Activated T-helper 1 cell treated with anti-CD3 and anti-CD28 coated beads, Interleukin-12 subunit alpha, Interleukin-12 subunit beta, Interleukin-2, Interleukin-4 antibody, amounts not matched to agents 30 ng/mL and 10 ng/mL and 1 ng/mL, durations not matched to agents 14 hours and 24 hours and 36 hours (primary cell): ENCODE measurements at regions not wholly inside any gene's neighbourhood (a gene's known extent, or its start where the extent isn't known, plus 50 kb on each side); places are given as distances from the start of the nearest gene placed in this dataset.

Experiments used
- DNase-seq: peaks from one replicate; pipeline ENCODE4 v3.0.0; 2021; ENCODE audit warnings: low spot score
- H3K27ac Mint-ChIP-seq: one replicate; pipeline ENCODE4 v1.8.0; 2021; ENCODE audit warnings: mild to moderate bottlenecking, mixed read lengths
- H3K27me3 Mint-ChIP-seq: one replicate; pipeline ENCODE4 v1.8.0; 2022; ENCODE audit warnings: mild to moderate bottlenecking, moderate library complexity, mixed read lengths; ENCODE audit not compliant: insufficient read depth
- H3K36me3 Mint-ChIP-seq: one replicate; pipeline ENCODE4 v1.8.0; 2021; ENCODE audit warnings: low read depth, mixed read lengths
- H3K4me1 Mint-ChIP-seq: one replicate; pipeline ENCODE4 v1.8.0; 2021; ENCODE audit warnings: low read depth, mixed read lengths
- H3K4me3 Mint-ChIP-seq: one replicate; pipeline ENCODE4 v1.8.0; 2021; ENCODE audit warnings: mild to moderate bottlenecking, moderate library complexity, mixed read lengths
- H3K9me3 Mint-ChIP-seq: one replicate; pipeline ENCODE4 v1.8.0; 2021; ENCODE audit warnings: mixed read lengths
- intact Hi-C: fragments of 100-400 bp; cut with micrococcal nuclease; formaldehyde crosslinking; loops from one replicate; pipeline ENCODE4 v1.15.1; 2024

DNA sequence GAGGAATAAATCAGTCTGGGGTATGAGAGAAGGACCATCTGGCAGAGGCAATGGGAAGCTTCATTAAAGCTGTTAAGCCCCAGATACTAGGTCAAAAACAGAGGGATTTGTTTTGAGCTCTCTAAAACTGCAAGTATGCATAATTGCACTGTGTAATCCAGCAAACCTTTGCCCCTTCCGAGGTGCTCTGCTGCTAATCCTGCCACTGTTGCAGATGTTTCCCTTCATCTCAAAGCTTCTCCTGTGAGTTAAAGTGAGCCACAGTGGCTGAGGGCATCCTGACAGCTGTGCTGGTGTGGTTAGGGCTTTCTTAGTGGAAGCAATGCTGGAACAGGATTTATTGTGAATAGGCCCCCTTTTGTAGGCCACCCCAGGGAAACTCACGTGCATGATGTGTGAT is 160.3 kb upstream of the TRPC7 start:
- H3K27ac Mint-ChIP-seq: no peak overlapping the region
- H3K4me3 Mint-ChIP-seq: no peak overlapping the region
- no peak for DNase-seq
- no peaks in the 10 kb centered on the region for H3K27me3 Mint-ChIP-seq
- H3K36me3 Mint-ChIP-seq: no peaks in the 10 kb centered on the region
- intact Hi-C loops: no loop called here
- H3K4me1 Mint-ChIP-seq: no peaks in the 10 kb centered on the region
- no peaks in the 10 kb centered on the region for H3K9me3 Mint-ChIP-seq

DNA sequence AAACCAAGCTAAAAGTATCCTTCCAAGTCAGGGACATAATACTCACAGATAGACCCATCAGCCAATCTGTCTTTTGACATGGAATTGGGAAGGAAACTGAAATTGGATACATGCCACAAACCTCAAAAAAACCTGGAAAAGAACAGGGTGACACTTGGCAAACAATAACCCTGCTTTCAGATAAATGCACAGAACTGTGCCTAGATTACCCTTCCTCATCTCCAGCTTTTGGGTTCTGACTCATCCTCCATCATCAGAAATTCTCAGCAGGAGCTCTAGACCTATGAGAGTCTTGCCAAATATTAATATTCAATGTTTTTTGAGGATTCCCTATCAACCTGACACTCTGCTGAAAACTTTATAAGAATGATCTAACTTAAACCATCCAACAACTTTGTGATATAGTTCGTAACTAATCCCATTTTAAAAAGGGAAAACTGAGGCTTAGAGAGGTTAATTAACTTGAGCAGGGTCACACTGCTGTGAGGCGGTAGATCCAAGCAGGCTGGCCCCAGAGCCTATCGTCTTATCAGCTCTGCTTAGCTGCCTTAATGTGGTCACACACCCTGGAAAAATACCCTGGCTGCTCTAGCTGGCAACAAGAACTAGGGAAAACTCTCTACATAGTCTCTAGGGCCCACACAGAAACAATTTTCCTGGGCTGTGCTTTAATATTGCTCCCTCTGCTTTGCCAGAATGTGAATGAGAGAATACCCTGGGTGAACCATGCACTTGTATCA is 157.0 kb upstream of the TRPC7 start:
- no peak for DNase-seq
- Mint-ChIP-seq H3K27ac (no peak overlapping the region), H3K27me3 (no peaks in the 10 kb centered on the region), H3K4me1 (no peaks in the 10 kb centered on the region), H3K9me3 (no peaks in the 10 kb centered on the region), H3K36me3 (no peaks in the 10 kb centered on the region), H3K4me3 (no peak overlapping the region)
- intact Hi-C loops: no loop called here

DNA sequence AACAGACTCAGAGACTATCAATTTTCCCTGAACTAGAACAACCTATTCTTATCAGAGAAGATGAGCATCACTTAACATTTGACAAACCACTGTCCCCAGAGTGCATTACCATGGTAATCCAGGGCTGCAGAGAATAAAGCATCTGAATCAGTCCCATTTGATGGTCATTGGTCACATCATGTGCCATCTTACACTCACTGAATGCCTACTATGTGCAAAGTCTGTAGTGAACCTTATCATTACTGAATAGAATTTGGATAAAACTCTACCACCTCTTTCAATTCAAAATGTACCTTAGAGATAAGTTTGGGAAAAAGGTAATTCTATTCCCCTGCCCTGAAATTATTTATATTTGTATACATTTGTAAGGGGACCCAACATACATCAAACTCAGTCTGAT is 156.4 kb upstream of the TRPC7 start:
- H3K4me3 Mint-ChIP-seq: no peak overlapping the region
- peaks cover 4% of the 10 kb centered on the region for H3K27me3 Mint-ChIP-seq

DNA sequence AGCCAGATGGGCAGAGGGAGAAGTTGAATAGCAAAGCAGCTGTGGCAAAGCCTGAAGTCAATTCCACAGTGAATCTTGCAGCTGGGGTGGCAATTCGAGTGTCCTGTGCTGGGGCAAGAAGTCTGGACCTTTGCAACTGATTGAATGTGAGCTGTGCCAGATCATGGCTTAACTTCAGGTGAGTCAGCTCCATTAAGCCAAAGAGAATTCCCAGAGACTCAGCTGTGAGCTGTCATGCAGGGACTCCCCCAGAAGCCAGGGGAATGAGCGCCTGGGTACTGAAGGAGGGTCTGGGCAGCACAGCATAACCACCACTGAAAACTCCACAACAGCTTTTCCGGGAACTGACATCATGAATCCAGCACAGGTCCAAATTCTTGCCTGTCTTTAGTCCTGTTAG is 153.5 kb upstream of the TRPC7 start:
- peaks cover 3% of the 10 kb centered on the region for H3K9me3 Mint-ChIP-seq

More for the DNA sequence above, 156.4 kb upstream of the TRPC7 start:
- H3K9me3 Mint-ChIP-seq: no peaks in the 10 kb centered on the region
- H3K27ac Mint-ChIP-seq: no peak overlapping the region
- intact Hi-C loops: no loop called here
- no peaks in the 10 kb centered on the region for H3K4me1 Mint-ChIP-seq
- H3K36me3 Mint-ChIP-seq: no peaks in the 10 kb centered on the region
- no peak for DNase-seq

DNA sequence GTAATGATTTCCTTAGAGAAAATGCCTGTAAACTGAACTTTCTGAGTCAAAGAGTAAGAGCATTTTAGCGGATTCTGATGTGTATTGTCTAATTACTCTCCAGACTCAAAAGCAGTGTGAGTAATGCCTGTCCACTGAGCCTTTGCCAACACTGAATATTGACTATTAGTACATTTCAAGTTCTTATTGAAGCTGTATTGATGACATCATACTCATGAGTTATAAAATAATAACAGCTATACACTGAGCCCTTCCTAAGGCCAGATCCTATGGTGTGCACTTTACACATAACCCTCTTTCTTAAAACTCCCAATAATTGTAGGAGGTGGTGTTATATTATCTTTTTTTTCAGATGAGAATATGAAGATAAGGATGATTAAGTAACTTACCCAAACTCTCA is 152.8 kb upstream of the TRPC7 start:
- DNase-seq: no peak
- Mint-ChIP-seq H3K9me3 (peaks cover 3% of the 10 kb centered on the region), H3K4me1 (no peaks in the 10 kb centered on the region), H3K4me3 (no peak overlapping the region), H3K36me3 (no peaks in the 10 kb centered on the region), H3K27me3 (peaks cover 5% of the 10 kb centered on the region), H3K27ac (no peak overlapping the region)
- intact Hi-C loops: no loop called here

More for the DNA sequence above, 153.5 kb upstream of the TRPC7 start:
- Mint-ChIP-seq H3K27ac (no peak overlapping the region), H3K36me3 (no peaks in the 10 kb centered on the region), H3K4me1 (no peaks in the 10 kb centered on the region), H3K27me3 (peaks cover 5% of the 10 kb centered on the region), H3K4me3 (no peak overlapping the region)
- intact Hi-C loops: no loop called here
- DNase-seq: no peak

DNA sequence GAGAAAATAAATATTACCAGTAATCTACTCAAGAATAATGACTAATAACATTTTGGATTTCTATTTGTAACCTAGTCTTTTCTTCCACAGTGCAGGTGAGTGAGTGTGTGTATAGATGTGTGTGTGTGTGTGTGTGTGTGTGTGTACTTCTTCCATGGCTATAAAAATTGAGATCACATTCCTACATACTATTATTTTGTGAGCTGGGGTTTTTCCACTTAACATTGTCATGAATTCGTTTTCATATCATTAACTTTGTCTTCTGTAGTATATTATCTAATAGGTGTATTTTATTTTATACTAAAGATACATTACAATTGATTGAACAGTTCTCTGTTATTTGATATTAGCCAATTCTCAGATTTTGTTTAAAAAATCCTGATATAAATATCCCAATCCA is 152.4 kb upstream of the TRPC7 start:
- Mint-ChIP-seq H3K4me1 (no peaks in the 10 kb centered on the region), H3K36me3 (no peaks in the 10 kb centered on the region), H3K27me3 (peaks cover 5% of the 10 kb centered on the region), H3K9me3 (peaks cover 3% of the 10 kb centered on the region), H3K27ac (no peak overlapping the region), H3K4me3 (no peak overlapping the region)
- no peak for DNase-seq
- intact Hi-C loops: no loop called here

DNA sequence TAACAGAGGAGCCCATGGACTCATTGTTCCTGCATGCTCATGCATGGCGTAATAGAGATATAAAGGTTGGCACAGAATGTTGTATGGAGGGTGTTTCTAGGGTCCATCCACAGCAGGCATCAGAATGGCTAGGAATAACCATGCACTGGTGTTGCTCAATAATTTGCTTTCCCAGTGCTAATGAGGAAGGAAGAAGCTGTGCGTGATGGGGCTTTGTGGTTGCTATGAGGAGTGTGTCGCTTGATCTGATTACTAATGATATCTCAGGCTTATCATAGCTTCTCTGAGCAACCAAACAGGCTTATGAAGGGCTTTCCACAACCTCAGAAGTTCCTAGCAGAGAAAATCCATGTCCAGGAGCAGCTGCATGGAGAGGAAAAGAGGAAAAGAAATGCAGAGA is 151.3 kb upstream of the TRPC7 start:
- H3K9me3 Mint-ChIP-seq: peaks cover 3% of the 10 kb centered on the region
- H3K27ac Mint-ChIP-seq: no peak overlapping the region
- no peaks in the 10 kb centered on the region for H3K36me3 Mint-ChIP-seq
- intact Hi-C loops: no loop called here
- no peak for DNase-seq
- peaks cover 5% of the 10 kb centered on the region for H3K27me3 Mint-ChIP-seq
- no peak overlapping the region for H3K4me3 Mint-ChIP-seq
- no peaks in the 10 kb centered on the region for H3K4me1 Mint-ChIP-seq

DNA sequence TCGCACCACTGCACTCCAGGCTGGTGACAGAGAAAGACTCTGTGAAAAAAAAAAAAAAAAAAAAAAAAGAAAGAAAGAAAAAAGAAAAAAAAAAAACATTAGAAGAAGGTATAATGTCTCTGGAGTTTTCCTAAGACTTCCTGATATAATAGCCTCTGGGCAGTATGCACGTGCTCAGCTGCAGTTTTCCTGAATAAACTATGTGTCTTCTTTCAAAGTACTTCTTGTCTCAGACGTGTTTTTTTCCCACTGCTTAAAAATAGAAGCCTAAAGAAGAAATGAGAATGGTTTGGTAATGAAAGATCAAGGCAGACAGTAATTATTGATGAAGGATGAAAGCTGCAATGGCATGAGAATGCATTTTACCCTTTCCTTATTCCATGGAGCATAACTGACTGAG is 148.1 kb upstream of the TRPC7 start:
- no peak overlapping the region for H3K27ac Mint-ChIP-seq
- no peak for DNase-seq
- H3K4me1 Mint-ChIP-seq: no peaks in the 10 kb centered on the region
- intact Hi-C loops: no loop called here
- H3K36me3 Mint-ChIP-seq: no peaks in the 10 kb centered on the region
- peaks cover 5% of the 10 kb centered on the region for H3K27me3 Mint-ChIP-seq
- H3K9me3 Mint-ChIP-seq: peaks cover 3% of the 10 kb centered on the region
- H3K4me3 Mint-ChIP-seq: no peak overlapping the region

DNA sequence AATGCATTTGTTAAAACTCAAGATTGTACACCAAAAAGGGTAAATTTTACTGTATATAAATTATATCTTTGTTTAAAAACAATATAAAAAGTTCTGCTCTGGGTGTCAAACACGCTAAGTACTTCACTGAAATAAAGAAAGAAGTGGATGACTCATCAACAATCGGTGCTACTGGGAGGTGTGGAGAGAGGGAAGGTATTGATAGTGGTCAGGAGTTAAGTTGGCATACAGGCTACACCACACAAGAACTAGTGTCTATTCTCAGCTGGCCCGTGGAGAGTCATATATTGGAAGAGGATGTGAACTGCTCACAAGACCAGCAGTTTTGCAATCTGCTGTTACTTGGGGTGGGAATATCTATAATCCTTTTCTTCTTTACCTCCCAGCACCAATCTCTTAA is 145.7 kb upstream of the TRPC7 start:
- intact Hi-C loops: no loop called here
- no peak for DNase-seq
- Mint-ChIP-seq H3K4me1 (no peaks in the 10 kb centered on the region), H3K27ac (no peak overlapping the region), H3K27me3 (no peaks in the 10 kb centered on the region), H3K4me3 (no peak overlapping the region), H3K36me3 (no peaks in the 10 kb centered on the region), H3K9me3 (peaks cover 3% of the 10 kb centered on the region)

DNA sequence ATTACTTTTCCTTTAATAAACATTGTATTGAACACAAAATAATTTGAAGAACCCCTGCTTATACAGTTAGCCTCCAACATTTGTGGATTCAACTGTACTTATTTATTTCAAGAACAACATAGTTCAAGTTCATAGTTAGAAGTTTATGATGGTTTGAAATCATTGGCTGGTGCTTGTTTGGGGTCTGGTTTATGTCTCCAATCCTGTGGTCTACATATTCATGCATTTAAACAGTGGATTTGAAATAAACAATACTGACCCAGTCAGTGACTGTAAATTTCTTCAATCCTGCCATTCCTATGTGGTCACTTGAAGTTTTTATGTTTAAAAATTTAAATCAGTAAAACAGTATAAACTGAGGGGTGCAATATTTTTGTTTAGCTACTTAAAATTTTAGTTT is 145.1 kb upstream of the TRPC7 start:
- no peaks in the 10 kb centered on the region for H3K36me3 Mint-ChIP-seq
- H3K9me3 Mint-ChIP-seq: peaks cover 3% of the 10 kb centered on the region
- H3K27me3 Mint-ChIP-seq: no peaks in the 10 kb centered on the region
- H3K4me1 Mint-ChIP-seq: no peaks in the 10 kb centered on the region
- intact Hi-C loops: no loop called here
- DNase-seq: no peak
- H3K27ac Mint-ChIP-seq: no peak overlapping the region
- no peak overlapping the region for H3K4me3 Mint-ChIP-seq

DNA sequence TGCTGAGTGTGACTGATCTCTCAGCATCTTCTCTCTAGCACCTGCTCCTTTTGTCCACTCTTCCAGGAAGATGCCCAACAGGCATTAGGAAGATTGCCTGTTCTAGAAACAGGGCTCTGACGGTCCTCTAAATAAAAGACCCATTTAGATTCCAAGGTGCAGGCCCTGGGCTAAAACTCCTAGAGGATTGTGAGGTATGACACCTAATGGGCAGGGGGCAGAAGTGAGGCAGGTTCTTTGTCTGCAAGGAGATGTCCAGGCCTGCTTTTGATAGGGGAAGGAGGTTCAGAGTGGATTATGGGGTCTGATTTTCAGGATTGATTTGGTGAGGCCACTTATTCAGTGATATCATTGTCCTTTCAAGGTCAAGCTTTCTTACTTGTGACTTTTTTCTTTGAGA is 140.8 kb upstream of the TRPC7 start:
- Mint-ChIP-seq H3K27ac (no peak overlapping the region), H3K9me3 (peaks cover 3% of the 10 kb centered on the region), H3K4me3 (no peak overlapping the region), H3K36me3 (no peaks in the 10 kb centered on the region), H3K27me3 (no peaks in the 10 kb centered on the region), H3K4me1 (no peaks in the 10 kb centered on the region)
- intact Hi-C loops: no loop called here
- DNase-seq: no peak

DNA sequence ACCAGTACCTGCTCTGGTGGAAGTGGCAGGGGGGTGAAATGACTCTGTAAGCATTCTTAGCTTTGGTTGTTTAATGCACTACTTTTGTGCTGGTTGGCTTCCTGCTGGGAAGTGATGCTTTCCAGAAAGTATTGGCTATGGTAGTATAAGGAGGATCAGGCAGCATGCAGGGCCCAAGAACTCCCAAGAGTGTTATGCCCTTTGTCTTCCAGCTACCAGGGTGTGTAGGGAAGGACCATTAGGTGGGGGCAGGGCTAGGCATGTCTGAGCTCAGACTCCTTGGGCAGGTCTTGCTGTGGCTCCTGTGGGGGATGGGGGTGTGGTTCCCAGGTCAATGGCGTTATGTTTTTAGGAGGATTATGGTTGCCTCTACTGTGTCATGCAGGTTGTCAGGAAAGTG is 135.8 kb upstream of the TRPC7 start:
- Mint-ChIP-seq H3K9me3 (peaks cover 17% of the 10 kb centered on the region), H3K4me1 (no peaks in the 10 kb centered on the region), H3K36me3 (no peaks in the 10 kb centered on the region), H3K4me3 (no peak overlapping the region), H3K27me3 (no peaks in the 10 kb centered on the region), H3K27ac (no peak overlapping the region)
- intact Hi-C loops: no loop called here
- DNase-seq: no peak

DNA sequence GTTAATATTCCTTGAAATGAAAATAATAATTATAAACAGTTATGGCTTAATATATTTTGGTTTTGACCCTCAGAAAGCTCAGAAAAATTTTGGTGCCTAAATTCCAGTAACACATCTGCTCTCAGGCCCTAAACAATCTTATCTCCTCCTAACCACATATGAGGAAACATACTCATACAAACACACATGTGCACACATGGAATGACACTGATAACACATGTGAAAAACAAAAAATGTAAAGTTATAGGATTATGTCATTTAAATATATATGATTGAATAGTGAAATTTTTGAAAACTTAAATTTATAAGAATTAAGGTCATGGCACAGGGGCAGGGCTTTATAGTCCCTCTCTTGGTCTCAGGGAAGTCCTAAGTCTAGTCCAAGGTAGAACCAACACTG is 127.2 kb upstream of the TRPC7 start:
- Mint-ChIP-seq H3K27ac (no peak overlapping the region), H3K4me3 (no peak overlapping the region), H3K4me1 (no peaks in the 10 kb centered on the region), H3K36me3 (no peaks in the 10 kb centered on the region), H3K27me3 (peaks cover 2% of the 10 kb centered on the region), H3K9me3 (peaks cover 3% of the 10 kb centered on the region)
- no peak for DNase-seq
- intact Hi-C loops: no loop called here

DNA sequence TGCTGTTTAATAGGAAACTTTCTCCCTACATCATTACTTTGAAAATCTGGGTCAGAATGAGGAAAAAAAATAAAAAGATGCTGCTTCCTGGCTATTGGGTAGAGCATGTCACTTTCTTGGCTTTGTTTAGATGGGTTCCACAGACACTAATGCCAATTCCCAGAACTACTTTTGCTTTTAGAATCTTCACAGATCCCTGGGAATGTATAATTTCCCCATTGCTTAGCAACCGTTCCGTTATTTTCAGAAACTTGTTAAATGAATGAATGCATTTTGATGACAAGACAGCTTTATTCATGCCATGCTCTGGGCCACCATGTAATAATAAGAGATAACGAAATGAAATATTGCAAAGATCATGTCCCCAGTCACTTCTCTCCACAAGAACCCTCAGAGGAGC is 126.5 kb upstream of the TRPC7 start:
- Mint-ChIP-seq H3K9me3 (no peaks in the 10 kb centered on the region), H3K36me3 (no peaks in the 10 kb centered on the region), H3K4me3 (no peak overlapping the region), H3K27ac (no peak overlapping the region), H3K4me1 (no peaks in the 10 kb centered on the region), H3K27me3 (peaks cover 2% of the 10 kb centered on the region)
- intact Hi-C loops: no loop called here
- DNase-seq: no peak
